Neural cell (in vitro differentiated cells): ENCODE measurements at regions not wholly inside any gene's neighbourhood (a gene's known extent, or its start where the extent isn't known, plus 50 kb on each side); places are given as distances from the start of the nearest gene placed in this dataset.

Experiments used
- H2AFZ ChIP-seq: fragments of 200-600, 300-800 bp; sonication (generic), shearing (Covaris generic); 2 replicates; pipeline ENCODE4 v1.6.0; 2014; ENCODE audit warnings: low read depth, mild to moderate bottlenecking, antibody characterized with exemption, low read length, moderate library complexity
- H3F3A ChIP-seq: fragments of 200-600 bp; shearing (Covaris generic); 2 replicates; pipeline ENCODE4 v1.6.1; 2016; ENCODE audit warnings: mild to moderate bottlenecking, moderate library complexity, mixed read lengths, antibody characterized with exemption, low read length; ENCODE audit not compliant: insufficient read depth, poor library complexity, severe bottlenecking
- H3K27ac ChIP-seq: fragments of 200-600, 300-800 bp; sonication (generic), shearing (Covaris generic); 2 replicates; pipeline ENCODE4 v1.5.1; 2014; ENCODE audit warnings: mild to moderate bottlenecking, low read length, moderate library complexity
- H3K27me3 ChIP-seq: fragments of 300-800, 200-600 bp; sonication (generic), shearing (Covaris generic); 2 replicates; pipeline ENCODE4 v1.6.0; 2014; ENCODE audit warnings: mild to moderate bottlenecking, low read depth, low read length, moderate library complexity; ENCODE audit not compliant: insufficient read depth
- H3K36me3 ChIP-seq: fragments of 300-800, 200-600 bp; sonication (generic), shearing (Covaris generic); 2 replicates; pipeline ENCODE4 v1.5.1; 2014; ENCODE audit warnings: mild to moderate bottlenecking, antibody characterized with exemption, low read length, moderate library complexity; ENCODE audit not compliant: insufficient read depth
- H3K4me2 ChIP-seq: fragments of 300-800, 200-600 bp; sonication (generic), shearing (Covaris generic); 2 replicates; pipeline ENCODE4 v1.6.0; 2014; ENCODE audit warnings: mild to moderate bottlenecking, low read length
- H3K4me3 ChIP-seq: fragments of 300-800, 200-600 bp; sonication (generic), shearing (Covaris generic); 2 replicates; pipeline ENCODE4 v1.5.1; 2014; ENCODE audit warnings: mild to moderate bottlenecking, low read length, moderate library complexity
- H3K79me2 ChIP-seq: fragments of 200-600 bp; shearing (Covaris generic); replicated peaks from 2 replicates; pipeline ENCODE4 v1.6.0; 2014; ENCODE audit warnings: mild to moderate bottlenecking, low read length, moderate library complexity; ENCODE audit not compliant: insufficient read depth
- H3K9ac ChIP-seq: fragments of 300-800, 200-600 bp; sonication (generic), shearing (Covaris generic); 2 replicates; pipeline ENCODE4 v1.6.1; 2016; ENCODE audit warnings: mild to moderate bottlenecking, low read length, mixed read lengths
- H3K9me2 ChIP-seq: fragments of 200-600 bp; shearing (Covaris generic); 2 replicates; pipeline ENCODE4 v1.6.1; 2016; ENCODE audit warnings: mild to moderate bottlenecking, low read length, mixed read lengths; ENCODE audit not compliant: insufficient read depth
- H3K9me3 ChIP-seq: fragments of 200-600, 300-800 bp; sonication (generic), shearing (Covaris generic); 2 replicates; pipeline ENCODE4 v1.6.1; 2016; ENCODE audit warnings: mild to moderate bottlenecking, mixed run types, low read length, moderate library complexity, mixed read lengths
- H4K20me1 ChIP-seq: fragments of 200-600 bp; shearing (Covaris generic); 2 replicates; pipeline ENCODE4 v1.6.1; 2016; ENCODE audit warnings: mild to moderate bottlenecking, mixed run types; ENCODE audit not compliant: insufficient read depth
- EP300 ChIP-seq: fragments of 450-650 bp; conservative IDR thresholded peaks from 2 replicates; pipeline ENCODE4 v1.6.1; 2014; ENCODE audit warnings: antibody characterized with exemption, mild to moderate bottlenecking, moderate library complexity; ENCODE audit not compliant: poor library complexity, severe bottlenecking
- EZH2 ChIP-seq: fragments of 200-600, 300-800 bp; shearing (Covaris generic), sonication (generic); IDR thresholded peaks from 2 replicates; pipeline ENCODE4 v1.6.1; 2014; ENCODE audit warnings: antibody characterized with exemption, low read length, borderline replicate concordance, mild to moderate bottlenecking; ENCODE audit not compliant: insufficient read depth, poor library complexity, severe bottlenecking
- MXI1 ChIP-seq: fragments of 450-650 bp; conservative IDR thresholded peaks from 2 replicates; pipeline ENCODE4 v1.6.1; 2014; ENCODE audit warnings: antibody characterized with exemption, mild to moderate bottlenecking; ENCODE audit not compliant: poor library complexity, severe bottlenecking
- POLR2AphosphoS5 ChIP-seq: IDR thresholded peaks from 2 replicates; pipeline ENCODE4 v1.6.1; 2012
- RAD21 ChIP-seq: fragments of 450-650 bp; conservative IDR thresholded peaks from 2 replicates; pipeline ENCODE4 v1.6.1; 2014; ENCODE audit warnings: antibody characterized with exemption, mild to moderate bottlenecking, moderate library complexity
- SMC3 ChIP-seq: fragments of 450-650 bp; conservative IDR thresholded peaks from 2 replicates; pipeline ENCODE4 v1.6.1; 2014; ENCODE audit warnings: antibody characterized with exemption, mild to moderate bottlenecking, moderate library complexity; ENCODE audit not compliant: poor library complexity
- TAF1 ChIP-seq: IDR thresholded peaks from 2 replicates; pipeline ENCODE4 v1.6.1; 2012; ENCODE audit warnings: low read depth
- TF ChIP-seq, protein P1 (sequence below): IDR thresholded peaks from 2 replicates; pipeline ENCODE4 v1.6.1; 2012; ENCODE audit warnings: borderline replicate concordance
- TF ChIP-seq, protein P2 (sequence below): fragments of 450-650 bp; IDR thresholded peaks from 2 replicates; pipeline ENCODE4 v1.5.1; 2014; ENCODE audit warnings: antibody characterized with exemption, mild to moderate bottlenecking, moderate library complexity; ENCODE audit not compliant: poor library complexity, severe bottlenecking

DNA sequence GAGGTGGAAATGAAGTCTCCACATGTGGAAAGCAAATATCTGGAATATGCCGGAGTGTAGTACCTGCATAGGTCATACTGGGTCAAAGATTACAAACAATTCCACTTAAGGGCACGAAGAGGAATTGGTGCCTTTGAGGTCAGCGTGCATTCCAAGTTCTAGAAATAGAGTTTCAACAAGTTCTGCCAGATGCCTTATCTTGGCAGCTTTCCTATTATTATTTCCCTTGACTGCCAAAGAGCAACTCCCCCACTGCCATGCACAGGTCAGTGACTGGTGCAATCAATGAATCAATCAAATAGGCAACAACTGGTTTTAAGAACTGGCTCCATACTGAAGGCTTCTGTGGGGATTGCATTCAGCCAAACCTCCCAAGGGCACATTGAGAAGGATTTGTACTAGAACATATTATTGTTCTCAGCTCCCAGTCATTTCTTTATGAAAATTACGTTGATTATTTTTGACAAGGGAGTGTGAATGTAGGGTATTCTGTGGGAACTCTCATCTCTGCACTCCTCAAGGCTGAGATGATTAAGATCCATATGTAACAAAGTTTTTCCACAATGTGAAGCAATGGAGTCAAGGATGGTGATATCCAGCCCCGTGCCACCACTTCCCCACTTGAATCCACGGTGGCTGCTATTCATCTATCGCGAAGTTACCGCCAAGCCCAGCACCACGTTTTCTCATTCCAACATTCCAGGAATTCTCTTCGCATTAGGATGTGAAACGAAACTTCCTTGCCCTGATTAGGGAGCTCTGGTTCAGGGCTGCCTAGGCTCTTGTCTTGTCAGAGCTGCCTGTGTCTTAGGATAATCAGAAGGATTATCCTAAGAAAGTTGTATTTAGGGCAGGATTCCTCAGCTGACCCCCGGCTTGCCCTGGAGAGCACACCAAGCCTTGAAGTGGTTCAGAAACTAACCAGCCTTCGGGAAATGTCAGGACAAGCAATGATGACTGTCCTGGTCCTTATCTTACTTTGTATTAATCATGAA lies 115.1 kb upstream of the PCED1B start:
- no peaks in the 10 kb centered on the region for H3K36me3 ChIP-seq
- no peaks in the 10 kb centered on the region for H3F3A ChIP-seq
- no peaks in the 10 kb centered on the region for H3K9me2 ChIP-seq
- no peaks in the 10 kb centered on the region for H4K20me1 ChIP-seq
- no peak overlapping the region for H3K4me3 ChIP-seq
- no peaks in the 10 kb centered on the region for H3K9me3 ChIP-seq
- no peak for TF ChIP-seq EP300
- TF ChIP-seq MXI1 = no peak
- no peak for TF ChIP-seq EZH2
- TF ChIP-seq, protein P1, sequence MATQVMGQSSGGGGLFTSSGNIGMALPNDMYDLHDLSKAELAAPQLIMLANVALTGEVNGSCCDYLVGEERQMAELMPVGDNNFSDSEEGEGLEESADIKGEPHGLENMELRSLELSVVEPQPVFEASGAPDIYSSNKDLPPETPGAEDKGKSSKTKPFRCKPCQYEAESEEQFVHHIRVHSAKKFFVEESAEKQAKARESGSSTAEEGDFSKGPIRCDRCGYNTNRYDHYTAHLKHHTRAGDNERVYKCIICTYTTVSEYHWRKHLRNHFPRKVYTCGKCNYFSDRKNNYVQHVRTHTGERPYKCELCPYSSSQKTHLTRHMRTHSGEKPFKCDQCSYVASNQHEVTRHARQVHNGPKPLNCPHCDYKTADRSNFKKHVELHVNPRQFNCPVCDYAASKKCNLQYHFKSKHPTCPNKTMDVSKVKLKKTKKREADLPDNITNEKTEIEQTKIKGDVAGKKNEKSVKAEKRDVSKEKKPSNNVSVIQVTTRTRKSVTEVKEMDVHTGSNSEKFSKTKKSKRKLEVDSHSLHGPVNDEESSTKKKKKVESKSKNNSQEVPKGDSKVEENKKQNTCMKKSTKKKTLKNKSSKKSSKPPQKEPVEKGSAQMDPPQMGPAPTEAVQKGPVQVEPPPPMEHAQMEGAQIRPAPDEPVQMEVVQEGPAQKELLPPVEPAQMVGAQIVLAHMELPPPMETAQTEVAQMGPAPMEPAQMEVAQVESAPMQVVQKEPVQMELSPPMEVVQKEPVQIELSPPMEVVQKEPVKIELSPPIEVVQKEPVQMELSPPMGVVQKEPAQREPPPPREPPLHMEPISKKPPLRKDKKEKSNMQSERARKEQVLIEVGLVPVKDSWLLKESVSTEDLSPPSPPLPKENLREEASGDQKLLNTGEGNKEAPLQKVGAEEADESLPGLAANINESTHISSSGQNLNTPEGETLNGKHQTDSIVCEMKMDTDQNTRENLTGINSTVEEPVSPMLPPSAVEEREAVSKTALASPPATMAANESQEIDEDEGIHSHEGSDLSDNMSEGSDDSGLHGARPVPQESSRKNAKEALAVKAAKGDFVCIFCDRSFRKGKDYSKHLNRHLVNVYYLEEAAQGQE = no peak
- TF ChIP-seq RAD21 = no peak
- no peak for TF ChIP-seq TAF1
- no peak for TF ChIP-seq SMC3
- TF ChIP-seq, protein P2, sequence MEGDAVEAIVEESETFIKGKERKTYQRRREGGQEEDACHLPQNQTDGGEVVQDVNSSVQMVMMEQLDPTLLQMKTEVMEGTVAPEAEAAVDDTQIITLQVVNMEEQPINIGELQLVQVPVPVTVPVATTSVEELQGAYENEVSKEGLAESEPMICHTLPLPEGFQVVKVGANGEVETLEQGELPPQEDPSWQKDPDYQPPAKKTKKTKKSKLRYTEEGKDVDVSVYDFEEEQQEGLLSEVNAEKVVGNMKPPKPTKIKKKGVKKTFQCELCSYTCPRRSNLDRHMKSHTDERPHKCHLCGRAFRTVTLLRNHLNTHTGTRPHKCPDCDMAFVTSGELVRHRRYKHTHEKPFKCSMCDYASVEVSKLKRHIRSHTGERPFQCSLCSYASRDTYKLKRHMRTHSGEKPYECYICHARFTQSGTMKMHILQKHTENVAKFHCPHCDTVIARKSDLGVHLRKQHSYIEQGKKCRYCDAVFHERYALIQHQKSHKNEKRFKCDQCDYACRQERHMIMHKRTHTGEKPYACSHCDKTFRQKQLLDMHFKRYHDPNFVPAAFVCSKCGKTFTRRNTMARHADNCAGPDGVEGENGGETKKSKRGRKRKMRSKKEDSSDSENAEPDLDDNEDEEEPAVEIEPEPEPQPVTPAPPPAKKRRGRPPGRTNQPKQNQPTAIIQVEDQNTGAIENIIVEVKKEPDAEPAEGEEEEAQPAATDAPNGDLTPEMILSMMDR = no peak
- no peak for TF ChIP-seq POLR2AphosphoS5
- no peaks in the 10 kb centered on the region for H3K79me2 ChIP-seq
- H3K4me2 ChIP-seq = no peak overlapping the region
- no peak overlapping the region for H2AFZ ChIP-seq
- no peak overlapping the region for H3K27ac ChIP-seq
- no peaks in the 10 kb centered on the region for H3K27me3 ChIP-seq
- H3K9ac ChIP-seq = no peak overlapping the region

DNA sequence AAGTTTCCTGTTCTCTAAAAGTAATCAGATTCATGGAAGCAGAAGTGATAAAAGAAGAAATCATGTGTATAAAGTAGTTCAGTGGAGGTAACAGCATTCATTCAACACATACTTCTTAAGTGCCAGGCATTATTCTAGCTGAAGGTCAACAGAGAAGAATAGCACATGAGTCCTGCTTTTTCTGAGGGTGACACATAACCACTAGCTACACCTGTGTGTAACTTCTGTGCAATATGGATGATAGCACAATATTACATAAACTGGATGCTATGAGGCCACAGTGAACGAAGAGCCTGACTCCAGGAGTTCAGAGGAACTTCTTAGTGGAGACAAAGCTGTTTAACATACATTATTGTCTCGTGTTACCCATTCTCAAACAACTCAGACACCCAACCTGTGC lies 114.3 kb upstream of the PCED1B start:
- H3K4me2 ChIP-seq = no peak overlapping the region
- no peaks in the 10 kb centered on the region for H3K9me3 ChIP-seq
- H2AFZ ChIP-seq = no peak overlapping the region
- H3K27ac ChIP-seq = no peak overlapping the region
- no peaks in the 10 kb centered on the region for H4K20me1 ChIP-seq
- no peaks in the 10 kb centered on the region for H3K9me2 ChIP-seq
- no peaks in the 10 kb centered on the region for H3K79me2 ChIP-seq
- no peaks in the 10 kb centered on the region for H3F3A ChIP-seq
- H3K36me3 ChIP-seq = no peaks in the 10 kb centered on the region
- TF ChIP-seq MXI1 (no peak), POLR2AphosphoS5 (no peak), TAF1 (no peak), EZH2 (no peak), EP300 (no peak), SMC3 (no peak), RAD21 (no peak)
- TF ChIP-seq, protein P1 = no peak
- TF ChIP-seq, protein P2 = no peak
- no peaks in the 10 kb centered on the region for H3K27me3 ChIP-seq
- no peak overlapping the region for H3K9ac ChIP-seq
- H3K4me3 ChIP-seq = no peak overlapping the region
